Keratinocyte (primary cell): ENCODE measurements at regions not wholly inside any gene's neighbourhood (a gene's known extent, or its start where the extent isn't known, plus 50 kb on each side); places are given as distances from the start of the nearest gene placed in this dataset.

Source experiments
- CTCF ChIP-seq, 3 experiments: IDR thresholded peaks in 1 of 3; conservative IDR thresholded peaks in 1 of 3; optimal IDR thresholded peaks in 1 of 3; 2 replicates in 2 of 3; 3 replicates in 1 of 3; pipeline versions ENCODE3 to v1.5.1; 2011; ENCODE audit warnings: low read length in 3 of 3, mild to moderate bottlenecking in 3 of 3, moderate library complexity in 2 of 3, control low read depth in 1 of 3, inconsistent platforms in 1 of 3; ENCODE audit not compliant: insufficient read depth in 2 of 3; ENCODE audit errors: extremely low read depth in 1 of 3
- EZH2 ChIP-seq: IDR thresholded peaks from one replicate; pipeline ENCODE4 v1.6.1; 2012; ENCODE audit warnings: inconsistent platforms, mild to moderate bottlenecking, low read length, moderate library complexity

GRCh38 chr6:148226284-148226683 is 116.4 kb upstream of the SASH1 start:
- TF ChIP-seq CTCF (optimal IDR thresholded peaks at IDR 0.05 in 1 of 3, IDR thresholded peaks at IDR 0.05 in 1 of 3, conservative IDR thresholded peaks at IDR 0.05 in 1 of 3; ENCODE audit: extremely low read depth in 1 of 3, insufficient read depth in 2 of 3, low read length in 3 of 3) (no peak), EZH2 (no peak)
